Trophoblast cell (in vitro differentiated cells and primary cell): ENCODE measurements at regions not wholly inside any gene's neighbourhood (a gene's known extent, or its start where the extent isn't known, plus 50 kb on each side); places are given as distances from the start of the nearest gene placed in this dataset.

ENCODE experiments used
- DNase-seq, 2 donors: peaks; one replicate each; pipeline ENCODE4 v3.0.0-alpha.2; 2016
- H2AFZ ChIP-seq: 2 replicates; pipeline ENCODE4 v1.6.1; 2013; ENCODE audit warnings: low read length, moderate library complexity, mild to moderate bottlenecking; ENCODE audit not compliant: insufficient read depth, poor library complexity
- H2AK5ac ChIP-seq: 2 replicates; pipeline ENCODE4 v1.6.1; 2013; ENCODE audit warnings: mild to moderate bottlenecking, low read length
- H2BK120ac ChIP-seq: 2 replicates; pipeline ENCODE4 v1.6.1; 2013; ENCODE audit warnings: low read length, mild to moderate bottlenecking, moderate library complexity; ENCODE audit not compliant: insufficient read depth, poor library complexity
- H2BK12ac ChIP-seq: 2 replicates; pipeline ENCODE4 v1.6.1; 2013; ENCODE audit warnings: mild to moderate bottlenecking, low read length, moderate library complexity
- H2BK5ac ChIP-seq: 2 replicates; pipeline ENCODE4 v1.6.1; 2013; ENCODE audit warnings: low read length, low read depth, moderate library complexity, mild to moderate bottlenecking; ENCODE audit not compliant: poor library complexity
- H3K14ac ChIP-seq: 2 replicates; pipeline ENCODE4 v1.6.1; 2013; ENCODE audit warnings: mild to moderate bottlenecking, low read length
- H3K18ac ChIP-seq: 2 replicates; pipeline ENCODE4 v1.6.1; 2013; ENCODE audit warnings: mild to moderate bottlenecking, low read length
- H3K23ac ChIP-seq: 2 replicates; pipeline ENCODE4 v1.6.1; 2013; ENCODE audit warnings: low read length
- H3K27ac ChIP-seq: 2 replicates; pipeline ENCODE4 v1.5.1; 2013; ENCODE audit warnings: low read depth, mild to moderate bottlenecking, inconsistent platforms, low read length, moderate library complexity
- H3K27me3 ChIP-seq: 2 replicates; pipeline ENCODE4 v1.6.1; 2013; ENCODE audit warnings: inconsistent platforms, mild to moderate bottlenecking, low read length, moderate library complexity; ENCODE audit not compliant: insufficient read depth
- H3K36me3 ChIP-seq, 2 experiments: 1 replicate in 1 of 2; 2 replicates in 1 of 2; pipeline ENCODE4 v1.6.1; 2013; ENCODE audit warnings: low read length in 2 of 2, mild to moderate bottlenecking in 2 of 2, moderate library complexity in 1 of 2; ENCODE audit not compliant: insufficient read depth in 2 of 2, control insufficient read depth in 1 of 2
- H3K4ac ChIP-seq: 2 replicates; pipeline ENCODE4 v1.6.1; 2013; ENCODE audit warnings: low read depth, mild to moderate bottlenecking, low read length, moderate library complexity
- H3K4me1 ChIP-seq, 2 experiments: 1 replicate in 1 of 2; 2 replicates in 1 of 2; pipeline ENCODE4 v1.6.1; 2013; ENCODE audit warnings: low read length in 2 of 2, mild to moderate bottlenecking in 2 of 2, moderate library complexity in 1 of 2; ENCODE audit not compliant: insufficient read depth in 2 of 2, control insufficient read depth in 1 of 2
- H3K4me2 ChIP-seq: 2 replicates; pipeline ENCODE4 v1.6.1; 2013; ENCODE audit warnings: inconsistent platforms, mild to moderate bottlenecking, low read length, moderate library complexity
- H3K4me3 ChIP-seq: 2 replicates; pipeline ENCODE4 v1.5.1; 2013; ENCODE audit warnings: mild to moderate bottlenecking, low read depth, low read length, inconsistent platforms
- H3K79me1 ChIP-seq: one replicate; pipeline ENCODE4 v1.6.1; 2013; ENCODE audit warnings: low read length
- H3K79me2 ChIP-seq: 2 replicates; pipeline ENCODE4 v1.6.1; 2013; ENCODE audit warnings: low read length, mild to moderate bottlenecking; ENCODE audit not compliant: control insufficient read depth, insufficient read depth, poor library complexity
- H3K9ac ChIP-seq: 2 replicates; pipeline ENCODE4 v1.6.1; 2013; ENCODE audit warnings: mild to moderate bottlenecking, low read length
- H3K9me3 ChIP-seq: 2 replicates; pipeline ENCODE4 v1.6.1; 2013; ENCODE audit warnings: low read depth, mild to moderate bottlenecking, control low read depth, inconsistent platforms, low read length; ENCODE audit not compliant: insufficient read depth
- H4K12ac ChIP-seq: 2 replicates; pipeline ENCODE4 v1.6.1; 2013; ENCODE audit warnings: low read depth, mild to moderate bottlenecking, low read length, moderate library complexity
- H4K8ac ChIP-seq: 2 replicates; pipeline ENCODE4 v1.6.1; 2013; ENCODE audit warnings: low read depth, mild to moderate bottlenecking, low read length, moderate library complexity
- H4K91ac ChIP-seq: one replicate; pipeline ENCODE4 v1.6.1; 2013; ENCODE audit warnings: low read depth, mild to moderate bottlenecking, low read length, moderate library complexity
- WGBS: extraction: QIAGEN DNeasy Blood & Tissue Kit; methylation state at CpG from one replicate; pipeline ENCODE4 v1.1.7; 2013; ENCODE audit warnings: missing lambda C conversion rate; ENCODE audit not compliant: insufficient read length, insufficient coverage; ENCODE audit errors: extremely low coverage; 5-methylcytosine and 5-hydroxymethylcytosine counted together

DNA sequence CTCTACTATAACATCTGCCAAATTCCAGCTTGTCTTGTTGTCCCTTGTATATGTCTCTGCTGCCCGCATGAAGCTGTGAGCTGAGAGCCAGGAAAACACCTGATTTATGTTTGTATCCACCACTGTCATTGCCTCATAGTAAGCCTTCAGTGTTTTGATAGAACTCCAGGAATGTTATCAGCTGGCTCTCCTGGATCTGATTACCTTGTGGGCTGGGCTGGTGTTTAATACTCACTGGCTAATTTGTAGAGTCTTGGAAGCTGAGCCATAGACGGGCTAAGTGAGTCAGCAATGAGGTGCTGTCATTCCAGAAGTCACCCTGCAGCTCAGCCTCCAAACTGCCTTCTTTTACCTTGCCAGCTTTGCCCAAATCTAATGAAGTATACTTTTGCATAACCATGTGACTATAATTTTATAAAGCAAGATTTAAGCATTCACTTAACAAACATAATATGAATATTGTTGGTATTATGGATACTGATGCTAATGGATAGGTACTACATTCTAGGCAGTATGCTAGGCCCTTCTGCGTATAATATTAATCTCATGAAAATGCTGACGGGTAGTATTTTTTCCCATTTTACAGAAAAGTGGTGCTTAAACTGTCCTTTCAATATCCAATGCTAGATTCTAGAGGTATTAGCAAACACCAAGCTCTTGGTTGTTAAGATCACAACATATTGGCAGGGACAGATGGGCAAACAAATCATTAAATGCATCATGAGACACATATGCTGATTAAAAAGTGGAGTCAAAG is 62.7 kb upstream of the GATA6 start:
- H2BK5ac ChIP-seq = no peak overlapping the region
- H3K23ac ChIP-seq = no peak overlapping the region
- WGBS = no CpG with 5 or more reads among the region's 4 CpGs
- H2AK5ac ChIP-seq = no peak overlapping the region
- no peak overlapping the region for H4K8ac ChIP-seq
- no peak overlapping the region for H3K4me2 ChIP-seq
- H4K91ac ChIP-seq = no peak overlapping the region
- H3K27me3 ChIP-seq = no peaks in the 10 kb centered on the region
- H3K4ac ChIP-seq = no peak overlapping the region
- no peak overlapping the region for H3K4me3 ChIP-seq
- H3K9me3 ChIP-seq = no peaks in the 10 kb centered on the region
- no peak overlapping the region for H3K18ac ChIP-seq
- no peak overlapping the region for H2AFZ ChIP-seq
- H3K9ac ChIP-seq = no peak overlapping the region
- no peak overlapping the region for H4K12ac ChIP-seq
- no peaks in the 10 kb centered on the region for H3K36me3 ChIP-seq
- H2BK12ac ChIP-seq = no peak overlapping the region
- H3K27ac ChIP-seq = no peak overlapping the region
- no peaks in the 10 kb centered on the region for H3K79me1 ChIP-seq
- DNase-seq = peak; percentile 80 to 96
- H3K79me2 ChIP-seq = no peaks in the 10 kb centered on the region
- H3K14ac ChIP-seq = no peak overlapping the region
- H3K4me1 ChIP-seq = no peaks in the 10 kb centered on the region
- no peak overlapping the region for H2BK120ac ChIP-seq

- Histone ChIP-seq H4K8ac (no peak overlapping the region), H3K79me2 (no peaks in the 10 kb centered on the region), H3K4me3 (no peak overlapping the region), H3K14ac (no peak overlapping the region), H3K79me1 (no peaks in the 10 kb centered on the region), H3K23ac (no peak overlapping the region), H3K4me2 (no peak overlapping the region), H2BK12ac (no peak overlapping the region), H2BK120ac (no peak overlapping the region), H3K4ac (no peak overlapping the region), H3K9me3 (no peaks in the 10 kb centered on the region), H3K9ac (no peak overlapping the region), H4K91ac (no peak overlapping the region), H4K12ac (no peak overlapping the region), H3K27ac (no peak overlapping the region), H2AK5ac (no peak overlapping the region), H3K4me1 (no peaks in the 10 kb centered on the region), H3K27me3 (no peaks in the 10 kb centered on the region), H2BK5ac (no peak overlapping the region), H2AFZ (no peak overlapping the region), H3K36me3 (no peaks in the 10 kb centered on the region), H3K18ac (no peak overlapping the region)
- no CpG with 5 or more reads among the region's 2 CpGs for WGBS
- peak in 1 of 2 donors; percentile 25 for DNase-seq
These were observed 60.7 kb upstream of the GATA6 start for GRCh38 chr18:22108674-22109073.

DNA sequence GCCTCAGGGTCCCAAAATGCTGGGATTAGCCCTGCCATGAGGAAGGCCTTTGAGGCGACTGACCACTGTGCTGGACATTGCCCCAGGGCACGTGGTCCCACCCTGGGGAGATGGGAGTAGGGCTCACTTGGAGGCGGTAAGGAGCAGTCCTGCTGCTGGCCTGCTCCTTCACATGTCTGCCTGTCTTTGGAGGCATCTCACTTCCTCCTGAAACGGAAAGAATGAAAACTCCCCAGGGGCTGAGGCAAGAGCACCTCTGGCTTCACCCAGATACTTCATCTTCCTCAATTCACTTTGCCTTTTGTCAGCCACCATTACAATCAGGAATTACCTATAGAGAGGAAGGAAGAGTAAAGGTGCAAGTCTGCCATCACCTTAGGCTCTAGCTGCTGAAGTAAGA is 59.9 kb upstream of the GATA6 start:
- H3K36me3 ChIP-seq = no peaks in the 10 kb centered on the region
- H3K4ac ChIP-seq = no peak overlapping the region
- no peaks in the 10 kb centered on the region for H3K79me2 ChIP-seq
- no peak overlapping the region for H4K91ac ChIP-seq
- H3K79me1 ChIP-seq = no peaks in the 10 kb centered on the region
- no peak overlapping the region for H4K8ac ChIP-seq
- no peaks in the 10 kb centered on the region for H3K4me1 ChIP-seq
- no peak overlapping the region for H4K12ac ChIP-seq
- H2AK5ac ChIP-seq = no peak overlapping the region
- no peaks in the 10 kb centered on the region for H3K9me3 ChIP-seq
- no peak overlapping the region for H3K4me2 ChIP-seq
- DNase-seq = no peak
- no peak overlapping the region for H3K27ac ChIP-seq
- no peak overlapping the region for H2BK12ac ChIP-seq
- no peak overlapping the region for H3K4me3 ChIP-seq
- WGBS = no CpG with 5 or more reads among the region's 4 CpGs
- no peak overlapping the region for H3K14ac ChIP-seq
- H3K18ac ChIP-seq = no peak overlapping the region
- no peak overlapping the region for H2BK5ac ChIP-seq
- no peak overlapping the region for H2AFZ ChIP-seq
- H3K23ac ChIP-seq = no peak overlapping the region
- H2BK120ac ChIP-seq = no peak overlapping the region
- no peak overlapping the region for H3K9ac ChIP-seq
- no peaks in the 10 kb centered on the region for H3K27me3 ChIP-seq

- no peak overlapping the region for H3K18ac ChIP-seq
- no peaks in the 10 kb centered on the region for H3K79me2 ChIP-seq
- H3K4me2 ChIP-seq = no peak overlapping the region
- no peak overlapping the region for H4K12ac ChIP-seq
- H2BK120ac ChIP-seq = no peak overlapping the region
- no peak for DNase-seq
- no peaks in the 10 kb centered on the region for H3K79me1 ChIP-seq
- no peak overlapping the region for H3K23ac ChIP-seq
- no peak overlapping the region for H4K91ac ChIP-seq
- no peak overlapping the region for H3K27ac ChIP-seq
- H3K27me3 ChIP-seq = no peaks in the 10 kb centered on the region
- H2AK5ac ChIP-seq = no peak overlapping the region
- no peak overlapping the region for H3K4me3 ChIP-seq
- no peaks in the 10 kb centered on the region for H3K36me3 ChIP-seq
- no peaks in the 10 kb centered on the region for H3K9me3 ChIP-seq
- no peaks in the 10 kb centered on the region for H3K4me1 ChIP-seq
- no CpG with 5 or more reads among the region's 9 CpGs for WGBS
- no peak overlapping the region for H2AFZ ChIP-seq
- H3K9ac ChIP-seq = no peak overlapping the region
- no peak overlapping the region for H3K14ac ChIP-seq
- no peak overlapping the region for H4K8ac ChIP-seq
- no peak overlapping the region for H2BK12ac ChIP-seq
- no peak overlapping the region for H3K4ac ChIP-seq
- H2BK5ac ChIP-seq = no peak overlapping the region
These were observed 58.9 kb upstream of the GATA6 start for GRCh38 chr18:22110461-22110924.
